SU-DHL-6 (cell line): ENCODE measurements at regions not wholly inside any gene's neighbourhood (a gene's known extent, or its start where the extent isn't known, plus 50 kb on each side); places are given as distances from the start of the nearest gene placed in this dataset.

Source experiments
- EZH2phosphoT487 ChIP-seq: fragments of 200-600 bp; sonication (generic), shearing (Covaris generic); conservative IDR thresholded peaks from 2 replicates; pipeline ENCODE4 v1.6.1; 2018; ENCODE audit warnings: mild to moderate bottlenecking, antibody characterized with exemption, low read length, moderate library complexity, mixed read lengths
- TF ChIP-seq, protein P1 (sequence below): fragments of 200-600 bp; sonication (generic); IDR thresholded peaks from one replicate; pipeline ENCODE4 v1.5.1; 2017; ENCODE audit warnings: antibody characterized with exemption, mild to moderate bottlenecking, low read length, moderate library complexity; ENCODE audit not compliant: insufficient read depth, poor library complexity, severe bottlenecking

DNA sequence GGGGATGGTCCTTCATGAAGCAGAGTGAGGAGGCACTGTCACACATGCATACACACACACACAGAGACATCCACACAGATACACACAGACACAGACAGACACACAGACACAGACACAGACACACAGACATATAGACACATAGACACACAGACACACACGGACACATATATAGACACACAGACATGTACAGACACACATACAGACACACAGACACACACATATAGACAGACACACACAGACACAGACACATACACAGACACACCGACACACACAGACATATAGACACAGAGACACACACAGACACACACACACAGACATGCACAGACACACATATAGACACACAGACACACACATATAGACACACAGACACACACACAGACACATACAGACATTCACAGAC lies 173.9 kb downstream of the URI1 start:
- TF ChIP-seq, protein P1, sequence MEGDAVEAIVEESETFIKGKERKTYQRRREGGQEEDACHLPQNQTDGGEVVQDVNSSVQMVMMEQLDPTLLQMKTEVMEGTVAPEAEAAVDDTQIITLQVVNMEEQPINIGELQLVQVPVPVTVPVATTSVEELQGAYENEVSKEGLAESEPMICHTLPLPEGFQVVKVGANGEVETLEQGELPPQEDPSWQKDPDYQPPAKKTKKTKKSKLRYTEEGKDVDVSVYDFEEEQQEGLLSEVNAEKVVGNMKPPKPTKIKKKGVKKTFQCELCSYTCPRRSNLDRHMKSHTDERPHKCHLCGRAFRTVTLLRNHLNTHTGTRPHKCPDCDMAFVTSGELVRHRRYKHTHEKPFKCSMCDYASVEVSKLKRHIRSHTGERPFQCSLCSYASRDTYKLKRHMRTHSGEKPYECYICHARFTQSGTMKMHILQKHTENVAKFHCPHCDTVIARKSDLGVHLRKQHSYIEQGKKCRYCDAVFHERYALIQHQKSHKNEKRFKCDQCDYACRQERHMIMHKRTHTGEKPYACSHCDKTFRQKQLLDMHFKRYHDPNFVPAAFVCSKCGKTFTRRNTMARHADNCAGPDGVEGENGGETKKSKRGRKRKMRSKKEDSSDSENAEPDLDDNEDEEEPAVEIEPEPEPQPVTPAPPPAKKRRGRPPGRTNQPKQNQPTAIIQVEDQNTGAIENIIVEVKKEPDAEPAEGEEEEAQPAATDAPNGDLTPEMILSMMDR, result no peak
- no peak for TF ChIP-seq EZH2phosphoT487
